Nephron (organoid): ENCODE measurements at regions not wholly inside any gene's neighbourhood (a gene's known extent, or its start where the extent isn't known, plus 50 kb on each side); places are given as distances from the start of the nearest gene placed in this dataset.

Experiments
- H3K27ac Mint-ChIP-seq, 3 experiments: 2 replicates each; pipeline ENCODE4 v1.8.0; 2020; ENCODE audit warnings: mixed read lengths in 3 of 3, mild to moderate bottlenecking in 2 of 3, moderate library complexity in 1 of 3
- H3K27me3 Mint-ChIP-seq: 2 replicates; pipeline ENCODE4 v1.8.0; 2021; ENCODE audit warnings: low read depth, mild to moderate bottlenecking, moderate library complexity, mixed read lengths
- H3K36me3 Mint-ChIP-seq: 2 replicates; pipeline ENCODE4 v1.8.0; 2020; ENCODE audit warnings: low read depth, mixed read lengths
- H3K4me1 Mint-ChIP-seq: 2 replicates; pipeline ENCODE4 v1.8.0; 2020; ENCODE audit warnings: mixed read lengths
- H3K4me3 Mint-ChIP-seq, 3 experiments: 2 replicates each; pipeline ENCODE4 v1.8.0; 2020; ENCODE audit warnings: mild to moderate bottlenecking in 3 of 3, mixed read lengths in 3 of 3, moderate library complexity in 2 of 3
- H3K9me3 Mint-ChIP-seq: 2 replicates; pipeline ENCODE4 v1.8.0; 2020; ENCODE audit warnings: mixed read lengths
- TF ChIP-seq, protein P1 (sequence below), 3 experiments: fragments of 200-600 bp; sonication (generic); IDR thresholded peaks; one replicate each; pipeline ENCODE4 v1.5.0; 2021; ENCODE audit warnings: antibody characterized with exemption in 3 of 3; ENCODE audit not compliant: unreplicated experiment in 3 of 3

DNA sequence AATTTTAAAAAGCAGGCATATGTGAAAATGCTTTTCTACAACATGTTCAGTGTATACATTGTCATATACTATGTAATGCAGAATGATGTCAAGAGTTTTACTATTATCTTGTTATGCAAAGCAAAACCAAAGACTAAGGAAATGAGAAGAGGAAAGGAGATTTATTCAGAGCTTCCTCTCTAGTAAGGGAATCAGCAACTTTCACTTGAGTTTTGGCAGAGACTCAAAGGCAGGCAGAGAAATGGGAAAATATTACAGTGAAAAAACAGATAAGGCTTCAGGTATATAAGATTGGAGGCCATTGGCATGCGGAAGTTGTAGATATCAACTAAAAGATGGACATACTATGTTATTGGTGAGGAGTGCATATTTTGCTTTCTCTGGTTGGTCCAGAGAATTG lies 512.0 kb upstream of the PCDH20 start:
- H3K4me1 Mint-ChIP-seq: no peaks in the 10 kb centered on the region
- H3K9me3 Mint-ChIP-seq: peaks cover 8% of the 10 kb centered on the region
- TF ChIP-seq, protein P1, sequence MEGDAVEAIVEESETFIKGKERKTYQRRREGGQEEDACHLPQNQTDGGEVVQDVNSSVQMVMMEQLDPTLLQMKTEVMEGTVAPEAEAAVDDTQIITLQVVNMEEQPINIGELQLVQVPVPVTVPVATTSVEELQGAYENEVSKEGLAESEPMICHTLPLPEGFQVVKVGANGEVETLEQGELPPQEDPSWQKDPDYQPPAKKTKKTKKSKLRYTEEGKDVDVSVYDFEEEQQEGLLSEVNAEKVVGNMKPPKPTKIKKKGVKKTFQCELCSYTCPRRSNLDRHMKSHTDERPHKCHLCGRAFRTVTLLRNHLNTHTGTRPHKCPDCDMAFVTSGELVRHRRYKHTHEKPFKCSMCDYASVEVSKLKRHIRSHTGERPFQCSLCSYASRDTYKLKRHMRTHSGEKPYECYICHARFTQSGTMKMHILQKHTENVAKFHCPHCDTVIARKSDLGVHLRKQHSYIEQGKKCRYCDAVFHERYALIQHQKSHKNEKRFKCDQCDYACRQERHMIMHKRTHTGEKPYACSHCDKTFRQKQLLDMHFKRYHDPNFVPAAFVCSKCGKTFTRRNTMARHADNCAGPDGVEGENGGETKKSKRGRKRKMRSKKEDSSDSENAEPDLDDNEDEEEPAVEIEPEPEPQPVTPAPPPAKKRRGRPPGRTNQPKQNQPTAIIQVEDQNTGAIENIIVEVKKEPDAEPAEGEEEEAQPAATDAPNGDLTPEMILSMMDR (IDR thresholded peaks at IDR 0.05; ENCODE audit: unreplicated experiment in 3 of 3): no peak
- no peak overlapping the region for H3K27ac Mint-ChIP-seq
- no peaks in the 10 kb centered on the region for H3K27me3 Mint-ChIP-seq
- no peaks in the 10 kb centered on the region for H3K36me3 Mint-ChIP-seq
- H3K4me3 Mint-ChIP-seq: no peak overlapping the region

DNA sequence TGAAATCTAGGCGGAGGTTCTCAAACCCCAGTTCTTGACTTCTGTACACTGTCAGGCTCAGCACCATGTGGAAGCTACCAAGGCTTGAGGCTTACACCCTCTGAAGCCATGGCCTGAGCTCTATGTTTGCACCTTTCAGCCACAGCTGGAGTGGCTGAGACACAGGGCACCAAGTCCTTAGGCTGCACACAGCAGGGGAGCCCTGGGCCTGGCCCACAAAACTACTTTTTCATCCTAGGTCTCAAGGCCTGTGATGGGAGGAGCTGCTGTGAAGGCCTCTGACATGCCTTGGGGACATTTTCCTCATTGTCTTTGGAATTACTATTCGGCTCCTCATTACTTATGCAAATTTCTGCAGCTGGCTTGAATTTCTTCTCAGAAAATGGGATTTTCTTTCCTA lies 503.2 kb upstream of the PCDH20 start:
- Mint-ChIP-seq H3K27ac (no peak overlapping the region), H3K36me3 (no peaks in the 10 kb centered on the region), H3K27me3 (no peaks in the 10 kb centered on the region), H3K4me3 (no peak overlapping the region), H3K9me3 (peaks cover 4% of the 10 kb centered on the region), H3K4me1 (no peaks in the 10 kb centered on the region)
- TF ChIP-seq, protein P1 (IDR thresholded peaks at IDR 0.05; ENCODE audit: unreplicated experiment in 3 of 3): no peak

DNA sequence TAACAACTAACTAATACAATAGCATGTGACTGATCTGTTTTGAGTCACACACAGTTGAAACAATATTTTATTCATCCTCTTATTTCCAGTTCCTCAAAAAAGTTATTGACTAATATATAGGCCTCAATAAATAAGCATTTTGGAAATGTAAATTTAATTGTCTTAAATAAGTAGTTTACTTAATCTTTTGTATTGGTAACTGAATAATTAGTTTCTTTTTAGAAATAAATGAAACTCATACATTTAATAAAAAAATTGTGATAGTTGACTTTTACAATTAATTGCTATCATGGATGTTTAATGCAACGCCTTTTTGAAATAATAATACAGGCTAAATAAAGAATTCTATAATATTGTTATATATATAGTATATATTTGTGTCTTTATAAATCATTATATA lies 500.8 kb upstream of the PCDH20 start:
- H3K27me3 Mint-ChIP-seq: no peaks in the 10 kb centered on the region
- no peaks in the 10 kb centered on the region for H3K36me3 Mint-ChIP-seq
- H3K4me1 Mint-ChIP-seq: no peaks in the 10 kb centered on the region
- H3K4me3 Mint-ChIP-seq: no peak overlapping the region
- no peak overlapping the region for H3K27ac Mint-ChIP-seq
- TF ChIP-seq, protein P1 (IDR thresholded peaks at IDR 0.05; ENCODE audit: unreplicated experiment in 3 of 3): no peak
- peaks cover 4% of the 10 kb centered on the region for H3K9me3 Mint-ChIP-seq

DNA sequence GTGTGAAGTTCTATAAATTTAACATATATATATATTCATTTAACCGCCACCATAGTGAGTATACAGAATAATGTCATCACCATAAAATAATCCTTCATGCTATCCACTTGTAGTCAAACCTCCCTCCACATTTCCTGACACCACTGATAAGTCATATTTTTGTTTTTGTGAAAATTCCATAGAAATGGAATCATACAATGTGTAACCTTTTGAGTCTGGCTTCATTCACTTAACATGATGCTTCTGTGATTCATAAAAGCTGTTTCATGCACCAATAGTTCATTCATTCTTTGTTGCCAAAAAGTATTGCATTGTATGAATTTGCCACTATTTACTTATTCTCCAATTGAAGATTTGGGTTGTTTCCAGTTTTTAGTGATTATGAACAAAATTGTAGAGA lies 497.5 kb upstream of the PCDH20 start:
- Mint-ChIP-seq H3K9me3 (peaks cover 4% of the 10 kb centered on the region), H3K27me3 (no peaks in the 10 kb centered on the region), H3K4me1 (no peaks in the 10 kb centered on the region), H3K4me3 (no peak overlapping the region), H3K36me3 (no peaks in the 10 kb centered on the region), H3K27ac (no peak overlapping the region)
- TF ChIP-seq, protein P1 (IDR thresholded peaks at IDR 0.05; ENCODE audit: unreplicated experiment in 3 of 3): no peak

DNA sequence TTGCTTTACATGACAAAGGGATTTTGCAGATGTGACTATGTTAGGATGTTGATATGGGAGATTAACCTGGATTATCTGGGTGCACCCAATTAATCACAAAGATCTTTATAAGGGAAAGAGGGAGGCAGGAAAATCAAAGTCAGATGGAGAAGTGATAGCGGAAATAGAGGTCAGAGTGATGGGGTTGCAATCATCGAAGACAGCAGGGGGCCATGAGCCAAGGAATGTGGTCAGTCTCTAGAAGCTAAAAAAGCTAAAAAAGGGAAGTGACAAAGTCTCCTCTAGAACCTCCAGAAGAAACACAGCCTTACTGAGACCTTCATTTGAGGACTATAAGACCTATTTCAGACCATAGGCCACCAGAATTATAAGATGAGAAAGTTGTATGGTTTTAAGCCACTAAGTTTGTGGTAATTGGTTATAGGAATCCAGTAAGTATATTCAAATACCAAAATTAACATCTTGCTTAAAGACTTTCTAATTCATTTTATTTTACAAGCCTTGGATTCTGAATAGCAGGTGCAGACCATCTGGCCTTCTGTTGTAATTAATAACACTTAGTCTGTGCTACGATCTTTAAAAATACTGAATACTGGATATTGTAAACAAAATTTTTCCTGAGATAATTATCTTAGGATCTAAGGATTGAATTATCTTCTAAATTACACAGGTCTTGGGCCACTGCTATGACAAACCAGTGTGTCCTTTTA lies 493.4 kb upstream of the PCDH20 start:
- H3K27me3 Mint-ChIP-seq: no peaks in the 10 kb centered on the region
- no peak overlapping the region for H3K27ac Mint-ChIP-seq
- H3K9me3 Mint-ChIP-seq: no peaks in the 10 kb centered on the region
- TF ChIP-seq, protein P1 (IDR thresholded peaks at IDR 0.05; ENCODE audit: unreplicated experiment in 3 of 3): no peak
- H3K36me3 Mint-ChIP-seq: no peaks in the 10 kb centered on the region
- no peaks in the 10 kb centered on the region for H3K4me1 Mint-ChIP-seq
- H3K4me3 Mint-ChIP-seq: no peak overlapping the region

DNA sequence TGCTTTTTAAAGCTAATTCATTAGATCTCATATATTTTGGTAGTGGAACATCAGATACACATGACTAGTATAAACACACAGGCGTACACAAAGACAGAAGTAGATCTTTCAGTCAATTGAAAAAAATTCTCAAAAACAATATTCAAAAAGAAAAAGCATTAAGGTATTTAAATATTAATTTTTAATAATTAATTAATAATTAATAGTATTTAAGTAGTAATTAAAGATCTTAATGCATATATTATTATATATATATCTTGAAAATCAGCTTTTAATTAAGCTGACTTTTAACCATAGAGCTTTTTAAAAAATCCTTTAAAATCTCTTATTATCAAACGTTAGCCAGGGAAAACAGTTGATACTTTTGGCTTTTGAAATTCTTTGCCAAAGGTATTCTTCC lies 489.4 kb upstream of the PCDH20 start:
- no peaks in the 10 kb centered on the region for H3K36me3 Mint-ChIP-seq
- no peaks in the 10 kb centered on the region for H3K27me3 Mint-ChIP-seq
- no peak overlapping the region for H3K4me3 Mint-ChIP-seq
- no peak overlapping the region for H3K27ac Mint-ChIP-seq
- no peaks in the 10 kb centered on the region for H3K9me3 Mint-ChIP-seq
- no peaks in the 10 kb centered on the region for H3K4me1 Mint-ChIP-seq
- TF ChIP-seq, protein P1 (IDR thresholded peaks at IDR 0.05; ENCODE audit: unreplicated experiment in 3 of 3): no peak
